ENCODE measurements at regions not wholly inside any gene's neighbourhood (a gene's known extent, or its start where the extent isn't known, plus 50 kb on each side); places are given as distances from the start of the nearest gene placed in this dataset.

DNA sequence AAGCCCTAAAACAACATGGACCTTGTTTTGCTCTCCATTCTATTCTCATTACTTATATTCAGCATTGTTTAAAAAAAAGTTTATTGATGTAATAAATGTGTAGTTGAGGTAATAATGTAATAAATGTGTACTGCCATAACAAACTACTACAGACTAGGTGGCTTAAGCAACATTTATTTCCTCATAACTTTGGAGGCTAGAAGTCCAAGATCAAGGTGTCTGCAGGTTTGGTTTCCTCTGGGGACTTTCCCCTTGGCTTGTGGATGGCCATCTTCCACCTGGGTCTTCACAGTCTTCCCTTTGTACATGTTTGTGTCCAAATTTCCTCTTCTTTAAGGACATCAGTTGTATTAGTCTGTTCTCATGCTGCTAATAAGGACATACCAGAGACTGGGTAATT, 93.1 kb downstream of the LMO4 start:
- no peaks in the 10 kb centered on the region for H3K9me3 ChIP-seq
- intact Hi-C loops (cut with DNase I): no loop called here

GRCh38 chr1:87424541-87424940, 95.9 kb downstream of the LMO4 start:
- Histone ChIP-seq H3K27me3 (no peaks in the 10 kb centered on the region), H3K36me3 (no peaks in the 10 kb centered on the region), H3K27ac (no peak overlapping the region), H3K4me1 (no peaks in the 10 kb centered on the region), H3K4me3 (no peak overlapping the region), H3K9me3 (no peaks in the 10 kb centered on the region)
- TF ChIP-seq, protein P1, sequence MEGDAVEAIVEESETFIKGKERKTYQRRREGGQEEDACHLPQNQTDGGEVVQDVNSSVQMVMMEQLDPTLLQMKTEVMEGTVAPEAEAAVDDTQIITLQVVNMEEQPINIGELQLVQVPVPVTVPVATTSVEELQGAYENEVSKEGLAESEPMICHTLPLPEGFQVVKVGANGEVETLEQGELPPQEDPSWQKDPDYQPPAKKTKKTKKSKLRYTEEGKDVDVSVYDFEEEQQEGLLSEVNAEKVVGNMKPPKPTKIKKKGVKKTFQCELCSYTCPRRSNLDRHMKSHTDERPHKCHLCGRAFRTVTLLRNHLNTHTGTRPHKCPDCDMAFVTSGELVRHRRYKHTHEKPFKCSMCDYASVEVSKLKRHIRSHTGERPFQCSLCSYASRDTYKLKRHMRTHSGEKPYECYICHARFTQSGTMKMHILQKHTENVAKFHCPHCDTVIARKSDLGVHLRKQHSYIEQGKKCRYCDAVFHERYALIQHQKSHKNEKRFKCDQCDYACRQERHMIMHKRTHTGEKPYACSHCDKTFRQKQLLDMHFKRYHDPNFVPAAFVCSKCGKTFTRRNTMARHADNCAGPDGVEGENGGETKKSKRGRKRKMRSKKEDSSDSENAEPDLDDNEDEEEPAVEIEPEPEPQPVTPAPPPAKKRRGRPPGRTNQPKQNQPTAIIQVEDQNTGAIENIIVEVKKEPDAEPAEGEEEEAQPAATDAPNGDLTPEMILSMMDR (IDR thresholded peaks at IDR 0.05): no peak
- no peak for DNase-seq (ENCODE audit: low spot score in 2 of 2)
- intact Hi-C loops (cut with DNase I): no loop called here

More for the DNA sequence above, 93.1 kb downstream of the LMO4 start:
- Histone ChIP-seq H3K4me1 (no peaks in the 10 kb centered on the region), H3K4me3 (no peak overlapping the region), H3K36me3 (no peaks in the 10 kb centered on the region), H3K27ac (no peak overlapping the region), H3K27me3 (no peaks in the 10 kb centered on the region)
- TF ChIP-seq, protein P1 (IDR thresholded peaks at IDR 0.05): no peak
- DNase-seq (ENCODE audit: low spot score in 2 of 2): no peak

GRCh38 chr1:87426463-87427249, 98.0 kb downstream of the LMO4 start:
- DNase-seq (ENCODE audit: low spot score in 2 of 2): no peak
- TF ChIP-seq, protein P1 (IDR thresholded peaks at IDR 0.05): no peak
- no peaks in the 10 kb centered on the region for H3K36me3 ChIP-seq
- H3K27ac ChIP-seq: no peak overlapping the region
- intact Hi-C loops (cut with DNase I): no loop called here
- H3K4me3 ChIP-seq: no peak overlapping the region
- no peaks in the 10 kb centered on the region for H3K27me3 ChIP-seq
- no peaks in the 10 kb centered on the region for H3K4me1 ChIP-seq
- H3K9me3 ChIP-seq: no peaks in the 10 kb centered on the region

GRCh38 chr1:87428367-87428766, 99.7 kb downstream of the LMO4 start:
- Histone ChIP-seq H3K4me3 (no peak overlapping the region), H3K27ac (no peak overlapping the region), H3K9me3 (no peaks in the 10 kb centered on the region), H3K36me3 (no peaks in the 10 kb centered on the region), H3K4me1 (no peaks in the 10 kb centered on the region), H3K27me3 (no peaks in the 10 kb centered on the region)
- intact Hi-C loops (cut with DNase I): no loop called here
- TF ChIP-seq, protein P1 (IDR thresholded peaks at IDR 0.05): no peak
- no peak for DNase-seq (ENCODE audit: low spot score in 2 of 2)

DNA sequence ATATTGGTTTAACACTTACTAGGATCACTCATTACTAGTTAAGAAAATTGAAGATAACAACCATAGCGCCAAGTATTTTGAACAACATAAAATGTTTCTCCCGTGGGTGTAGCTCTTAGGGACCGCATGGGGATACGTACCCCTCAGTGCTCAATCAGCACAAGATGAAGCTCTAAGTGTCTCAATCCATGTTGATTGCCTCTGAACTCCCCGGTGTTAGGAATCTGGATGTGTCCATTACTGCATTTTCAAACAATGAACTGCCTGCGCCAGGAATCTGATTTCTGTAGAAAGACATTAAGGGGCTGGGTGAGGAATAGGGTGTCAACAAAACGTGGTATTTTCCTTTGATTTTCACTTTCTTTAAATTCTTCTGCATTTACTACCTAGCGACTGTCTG, 100.2 kb downstream of the LMO4 start:
- TF ChIP-seq, protein P1 (IDR thresholded peaks at IDR 0.05): no peak
- intact Hi-C loops (cut with DNase I): no loop called here
- Histone ChIP-seq H3K9me3 (no peaks in the 10 kb centered on the region), H3K36me3 (no peaks in the 10 kb centered on the region), H3K27me3 (no peaks in the 10 kb centered on the region), H3K4me1 (no peaks in the 10 kb centered on the region), H3K4me3 (no peak overlapping the region), H3K27ac (no peak overlapping the region)
- DNase-seq (ENCODE audit: low spot score in 2 of 2): no peak

Data from ascending aorta (tissue), 2 donors.